Lung (tissue), 11 donors: ENCODE measurements at regions not wholly inside any gene's neighbourhood (a gene's known extent, or its start where the extent isn't known, plus 50 kb on each side); places are given as distances from the start of the nearest gene placed in this dataset.

ENCODE experiments used
- ATAC-seq: fragments of 200-7000 bp; cut with Tn5 transposase; one replicate; pipeline ENCODE4 v1.9.1; 2020; ENCODE audit warnings: moderate number of reproducible peaks; ENCODE audit not compliant: insufficient read depth, low FRiP score
- DNase-seq, 3 donors: peaks; one replicate each; pipeline ENCODE4 v3.0.0-alpha.2; 2013 to 2017
- H3K27ac ChIP-seq, 2 donors: one replicate each; pipeline ENCODE4 v1.5.1; 2013; ENCODE audit warnings: mild to moderate bottlenecking in 2 of 2, moderate library complexity in 2 of 2, control low read depth in 1 of 2, inconsistent platforms in 1 of 2, low read depth in 1 of 2, low read length in 1 of 2
- H3K27me3 ChIP-seq, 3 donors: one replicate each; pipeline ENCODE4 v1.5.1; 2013; ENCODE audit warnings: low read length in 2 of 3; ENCODE audit not compliant: control insufficient read depth in 3 of 3, insufficient read depth in 3 of 3
- H3K36me3 ChIP-seq, 4 donors: one replicate each; pipeline ENCODE4 v1.5.1; 2013; ENCODE audit warnings: low read length in 4 of 4, mild to moderate bottlenecking in 1 of 4, moderate library complexity in 1 of 4; ENCODE audit not compliant: control insufficient read depth in 4 of 4, insufficient read depth in 4 of 4
- H3K4me1 ChIP-seq, 5 donors: one replicate each; pipeline ENCODE4 v1.5.1; 2013; ENCODE audit warnings: low read length in 5 of 5, mild to moderate bottlenecking in 2 of 5, moderate library complexity in 1 of 5; ENCODE audit not compliant: control insufficient read depth in 5 of 5, insufficient read depth in 5 of 5
- H3K4me3 ChIP-seq: one replicate; pipeline ENCODE4 v1.5.1; 2013; ENCODE audit warnings: mild to moderate bottlenecking, control low read depth, moderate library complexity
- H3K9ac ChIP-seq, 2 donors: one replicate each; pipeline ENCODE4 v1.5.1; 2013; ENCODE audit warnings: low read length in 2 of 2, control low read depth in 1 of 2; ENCODE audit not compliant: insufficient read depth in 1 of 2
- H3K9me3 ChIP-seq, 4 donors: one replicate each; pipeline ENCODE4 v1.5.1; 2013; ENCODE audit warnings: low read length in 3 of 4, mild to moderate bottlenecking in 1 of 4, moderate library complexity in 1 of 4; ENCODE audit not compliant: control insufficient read depth in 4 of 4, insufficient read depth in 3 of 4
- WGBS, 2 donors: extraction: QIAGEN DNeasy Blood & Tissue Kit; methylation state at CpG; one replicate each; pipeline ENCODE4 v1.1.7; 2013; 5-methylcytosine and 5-hydroxymethylcytosine counted together
- TF ChIP-seq, protein P1 (sequence below): IDR thresholded peaks from 2 replicates; pipeline ENCODE4 v1.5.1; 2012; ENCODE audit warnings: mild to moderate bottlenecking; ENCODE audit errors: control extremely low read depth, extremely low read depth
- donor health status: control.
- donor health status: control.
- donor health status: Bipolar disorder and iron deficiency.
- donor health status: healthy.
- donor health status: DM: yes; HTN: yes; CAD: no.

GRCh38 chr14:38900887-38901286 lies 202.1 kb downstream of the SEC23A start:
- DNase-seq (no peak), ATAC-seq (no peak)
- WGBS, 2 donors = 76 to 77% methylated on average over 1 of the region's 1 CpG
- no peaks in the 10 kb centered on the region for H3K27me3 ChIP-seq
- no peak overlapping the region for H3K9ac ChIP-seq
- H3K9me3 ChIP-seq = no peaks in the 10 kb centered on the region
- TF ChIP-seq, protein P1, sequence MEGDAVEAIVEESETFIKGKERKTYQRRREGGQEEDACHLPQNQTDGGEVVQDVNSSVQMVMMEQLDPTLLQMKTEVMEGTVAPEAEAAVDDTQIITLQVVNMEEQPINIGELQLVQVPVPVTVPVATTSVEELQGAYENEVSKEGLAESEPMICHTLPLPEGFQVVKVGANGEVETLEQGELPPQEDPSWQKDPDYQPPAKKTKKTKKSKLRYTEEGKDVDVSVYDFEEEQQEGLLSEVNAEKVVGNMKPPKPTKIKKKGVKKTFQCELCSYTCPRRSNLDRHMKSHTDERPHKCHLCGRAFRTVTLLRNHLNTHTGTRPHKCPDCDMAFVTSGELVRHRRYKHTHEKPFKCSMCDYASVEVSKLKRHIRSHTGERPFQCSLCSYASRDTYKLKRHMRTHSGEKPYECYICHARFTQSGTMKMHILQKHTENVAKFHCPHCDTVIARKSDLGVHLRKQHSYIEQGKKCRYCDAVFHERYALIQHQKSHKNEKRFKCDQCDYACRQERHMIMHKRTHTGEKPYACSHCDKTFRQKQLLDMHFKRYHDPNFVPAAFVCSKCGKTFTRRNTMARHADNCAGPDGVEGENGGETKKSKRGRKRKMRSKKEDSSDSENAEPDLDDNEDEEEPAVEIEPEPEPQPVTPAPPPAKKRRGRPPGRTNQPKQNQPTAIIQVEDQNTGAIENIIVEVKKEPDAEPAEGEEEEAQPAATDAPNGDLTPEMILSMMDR = no peak
- H3K27ac ChIP-seq = no peak overlapping the region
- H3K36me3 ChIP-seq = no peaks in the 10 kb centered on the region
- H3K4me1 ChIP-seq = no peaks in the 10 kb centered on the region
- H3K4me3 ChIP-seq = no peak overlapping the region

DNA sequence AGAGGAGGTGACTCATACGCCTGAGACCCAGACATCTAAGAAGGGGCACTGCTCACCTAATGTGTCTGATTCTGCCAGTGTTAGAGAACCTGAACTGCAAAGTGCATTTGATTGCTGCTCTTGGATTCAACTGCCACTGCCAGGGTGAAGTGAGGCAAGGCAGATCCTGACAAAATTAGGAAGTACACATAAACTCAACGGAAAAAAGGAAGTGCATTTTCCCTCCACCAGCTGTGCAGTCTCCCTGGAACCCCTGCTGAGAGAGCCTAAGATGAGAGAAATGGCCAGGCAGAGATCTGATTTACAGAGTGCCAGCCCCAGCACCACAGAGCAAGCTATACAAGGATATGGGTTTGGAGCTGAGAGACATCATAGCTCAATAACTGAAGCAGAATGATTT lies 215.3 kb downstream of the SEC23A start:
- WGBS, 2 donors = 53 to 58% methylated on average over 2 of the region's 2 CpGs
- TF ChIP-seq, protein P1 = no peak
- DNase-seq (no peak), ATAC-seq (no peak)
- no peaks in the 10 kb centered on the region for H3K9me3 ChIP-seq
- H3K9ac ChIP-seq = no peak overlapping the region
- H3K27ac ChIP-seq = no peak overlapping the region
- H3K4me1 ChIP-seq = peaks cover 0 to under 1% (median 0%) of the 10 kb centered on the region in 5 donors
- H3K36me3 ChIP-seq = no peaks in the 10 kb centered on the region
- H3K27me3 ChIP-seq = peaks cover 0 to 2% (median 0%) of the 10 kb centered on the region in 3 donors
- H3K4me3 ChIP-seq = no peak overlapping the region

DNA sequence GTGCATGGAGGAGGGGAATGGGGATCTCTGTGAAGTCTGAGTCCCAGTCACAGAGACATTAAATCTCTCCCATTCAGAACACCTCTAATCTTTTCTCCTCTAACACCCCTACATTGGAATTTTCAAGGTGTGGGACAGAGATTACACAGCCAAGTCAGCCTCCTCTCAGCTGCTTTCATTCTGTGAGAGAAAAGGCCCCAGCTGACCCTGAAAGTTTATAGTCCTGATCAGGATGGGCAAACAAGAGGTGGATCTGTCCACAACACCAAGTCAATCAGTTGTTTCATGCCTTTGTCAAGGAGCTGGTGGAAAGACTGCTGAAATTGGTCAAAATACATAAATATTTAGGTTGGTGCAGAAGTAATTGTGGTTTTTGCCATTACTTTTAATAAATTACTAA lies 218.9 kb downstream of the SEC23A start:
- DNase-seq (no peak), ATAC-seq (no peak)
- no peak overlapping the region for H3K9ac ChIP-seq
- peaks cover 0 to 19% (median 9%) of the 10 kb centered on the region in 5 donors for H3K4me1 ChIP-seq
- no peak overlapping the region for H3K27ac ChIP-seq
- TF ChIP-seq, protein P1 = no peak
- H3K27me3 ChIP-seq = peaks cover 0 to 2% (median 0%) of the 10 kb centered on the region in 3 donors
- no peaks in the 10 kb centered on the region for H3K9me3 ChIP-seq
- H3K36me3 ChIP-seq = no peaks in the 10 kb centered on the region
- H3K4me3 ChIP-seq = no peak overlapping the region

DNA sequence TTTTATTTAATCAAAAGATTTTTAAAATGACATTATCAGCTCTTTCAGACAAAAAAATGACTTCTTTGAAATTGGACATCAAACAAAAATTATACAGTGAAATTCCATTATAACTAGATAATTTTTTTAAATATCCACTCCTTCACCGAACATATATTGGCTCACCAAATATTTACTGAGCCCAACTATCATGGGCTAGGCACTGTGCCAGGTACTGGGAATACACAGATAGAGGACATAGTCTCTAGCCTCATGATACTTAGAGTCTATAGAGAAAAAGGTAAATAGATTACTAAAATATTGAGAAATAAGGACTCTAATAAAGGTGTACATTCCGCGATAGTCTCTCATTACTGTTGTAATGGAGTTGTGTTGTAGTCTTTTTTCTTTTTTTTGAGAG lies 219.9 kb downstream of the SEC23A start:
- no peaks in the 10 kb centered on the region for H3K9me3 ChIP-seq
- H3K4me1 ChIP-seq = peaks cover 0 to 20% (median 13%) of the 10 kb centered on the region in 5 donors
- H3K27me3 ChIP-seq = peaks cover 0 to 4% (median 0%) of the 10 kb centered on the region in 3 donors
- no peak overlapping the region for H3K4me3 ChIP-seq
- H3K27ac ChIP-seq = no peak overlapping the region
- no peak overlapping the region for H3K9ac ChIP-seq
- no peak for DNase-seq
- H3K36me3 ChIP-seq = no peaks in the 10 kb centered on the region
- WGBS, 2 donors = 77 to 95% methylated on average over 3 of the region's 3 CpGs
- no peak for ATAC-seq
- TF ChIP-seq, protein P1 = no peak
